Hepatocyte (in vitro differentiated cells): ENCODE measurements at regions not wholly inside any gene's neighbourhood (a gene's known extent, or its start where the extent isn't known, plus 50 kb on each side); places are given as distances from the start of the nearest gene placed in this dataset.

Source experiments
- CTCF ChIP-seq: fragments of 200-600 bp; sonication (generic); IDR thresholded peaks from 2 replicates; pipeline ENCODE4 v1.5.1; 2016; ENCODE audit warnings: antibody characterized with exemption, mild to moderate bottlenecking; ENCODE audit not compliant: poor library complexity
- EZH2 ChIP-seq: fragments of 200-600 bp; sonication (generic); IDR thresholded peaks from 2 replicates; pipeline ENCODE4 v1.6.1; 2016; ENCODE audit warnings: antibody characterized with exemption, mild to moderate bottlenecking, borderline replicate concordance

GRCh38 chr6:18640134-18640533 is 253.0 kb downstream of the RNF144B start:
- TF ChIP-seq CTCF (no peak), EZH2 (no peak)
